Trophoblast cell (in vitro differentiated cells and primary cell): ENCODE measurements at regions not wholly inside any gene's neighbourhood (a gene's known extent, or its start where the extent isn't known, plus 50 kb on each side); places are given as distances from the start of the nearest gene placed in this dataset.

ENCODE experiments used
- DNase-seq, 2 donors: peaks; one replicate each; pipeline ENCODE4 v3.0.0-alpha.2; 2016
- H2AFZ ChIP-seq: 2 replicates; pipeline ENCODE4 v1.6.1; 2013; ENCODE audit warnings: low read length, moderate library complexity, mild to moderate bottlenecking; ENCODE audit not compliant: insufficient read depth, poor library complexity
- H2AK5ac ChIP-seq: 2 replicates; pipeline ENCODE4 v1.6.1; 2013; ENCODE audit warnings: mild to moderate bottlenecking, low read length
- H2BK120ac ChIP-seq: 2 replicates; pipeline ENCODE4 v1.6.1; 2013; ENCODE audit warnings: low read length, mild to moderate bottlenecking, moderate library complexity; ENCODE audit not compliant: insufficient read depth, poor library complexity
- H2BK12ac ChIP-seq: 2 replicates; pipeline ENCODE4 v1.6.1; 2013; ENCODE audit warnings: mild to moderate bottlenecking, low read length, moderate library complexity
- H2BK5ac ChIP-seq: 2 replicates; pipeline ENCODE4 v1.6.1; 2013; ENCODE audit warnings: low read length, low read depth, moderate library complexity, mild to moderate bottlenecking; ENCODE audit not compliant: poor library complexity
- H3K14ac ChIP-seq: 2 replicates; pipeline ENCODE4 v1.6.1; 2013; ENCODE audit warnings: mild to moderate bottlenecking, low read length
- H3K18ac ChIP-seq: 2 replicates; pipeline ENCODE4 v1.6.1; 2013; ENCODE audit warnings: mild to moderate bottlenecking, low read length
- H3K23ac ChIP-seq: 2 replicates; pipeline ENCODE4 v1.6.1; 2013; ENCODE audit warnings: low read length
- H3K27ac ChIP-seq: 2 replicates; pipeline ENCODE4 v1.5.1; 2013; ENCODE audit warnings: low read depth, mild to moderate bottlenecking, inconsistent platforms, low read length, moderate library complexity
- H3K27me3 ChIP-seq: 2 replicates; pipeline ENCODE4 v1.6.1; 2013; ENCODE audit warnings: inconsistent platforms, mild to moderate bottlenecking, low read length, moderate library complexity; ENCODE audit not compliant: insufficient read depth
- H3K36me3 ChIP-seq, 2 experiments: 1 replicate in 1 of 2; 2 replicates in 1 of 2; pipeline ENCODE4 v1.6.1; 2013; ENCODE audit warnings: low read length in 2 of 2, mild to moderate bottlenecking in 2 of 2, moderate library complexity in 1 of 2; ENCODE audit not compliant: insufficient read depth in 2 of 2, control insufficient read depth in 1 of 2
- H3K4ac ChIP-seq: 2 replicates; pipeline ENCODE4 v1.6.1; 2013; ENCODE audit warnings: low read depth, mild to moderate bottlenecking, low read length, moderate library complexity
- H3K4me1 ChIP-seq, 2 experiments: 1 replicate in 1 of 2; 2 replicates in 1 of 2; pipeline ENCODE4 v1.6.1; 2013; ENCODE audit warnings: low read length in 2 of 2, mild to moderate bottlenecking in 2 of 2, moderate library complexity in 1 of 2; ENCODE audit not compliant: insufficient read depth in 2 of 2, control insufficient read depth in 1 of 2
- H3K4me2 ChIP-seq: 2 replicates; pipeline ENCODE4 v1.6.1; 2013; ENCODE audit warnings: inconsistent platforms, mild to moderate bottlenecking, low read length, moderate library complexity
- H3K4me3 ChIP-seq: 2 replicates; pipeline ENCODE4 v1.5.1; 2013; ENCODE audit warnings: mild to moderate bottlenecking, low read depth, low read length, inconsistent platforms
- H3K79me1 ChIP-seq: one replicate; pipeline ENCODE4 v1.6.1; 2013; ENCODE audit warnings: low read length
- H3K79me2 ChIP-seq: 2 replicates; pipeline ENCODE4 v1.6.1; 2013; ENCODE audit warnings: low read length, mild to moderate bottlenecking; ENCODE audit not compliant: control insufficient read depth, insufficient read depth, poor library complexity
- H3K9ac ChIP-seq: 2 replicates; pipeline ENCODE4 v1.6.1; 2013; ENCODE audit warnings: mild to moderate bottlenecking, low read length
- H3K9me3 ChIP-seq: 2 replicates; pipeline ENCODE4 v1.6.1; 2013; ENCODE audit warnings: low read depth, mild to moderate bottlenecking, control low read depth, inconsistent platforms, low read length; ENCODE audit not compliant: insufficient read depth
- H4K12ac ChIP-seq: 2 replicates; pipeline ENCODE4 v1.6.1; 2013; ENCODE audit warnings: low read depth, mild to moderate bottlenecking, low read length, moderate library complexity
- H4K8ac ChIP-seq: 2 replicates; pipeline ENCODE4 v1.6.1; 2013; ENCODE audit warnings: low read depth, mild to moderate bottlenecking, low read length, moderate library complexity
- H4K91ac ChIP-seq: one replicate; pipeline ENCODE4 v1.6.1; 2013; ENCODE audit warnings: low read depth, mild to moderate bottlenecking, low read length, moderate library complexity
- WGBS: extraction: QIAGEN DNeasy Blood & Tissue Kit; methylation state at CpG from one replicate; pipeline ENCODE4 v1.1.7; 2013; ENCODE audit warnings: missing lambda C conversion rate; ENCODE audit not compliant: insufficient read length, insufficient coverage; ENCODE audit errors: extremely low coverage; 5-methylcytosine and 5-hydroxymethylcytosine counted together

- H3K79me2 ChIP-seq: no peaks in the 10 kb centered on the region
- no peaks in the 10 kb centered on the region for H3K4me1 ChIP-seq
- no peak overlapping the region for H3K27ac ChIP-seq
- no peak overlapping the region for H4K12ac ChIP-seq
- no peaks in the 10 kb centered on the region for H3K9me3 ChIP-seq
- H2BK12ac ChIP-seq: no peak overlapping the region
- H3K23ac ChIP-seq: no peak overlapping the region
- no peaks in the 10 kb centered on the region for H3K79me1 ChIP-seq
- no peak overlapping the region for H4K8ac ChIP-seq
- no peak overlapping the region for H3K4ac ChIP-seq
- H3K27me3 ChIP-seq: no peaks in the 10 kb centered on the region
- H2BK5ac ChIP-seq: no peak overlapping the region
- no CpG with 5 or more reads among the region's 11 CpGs for WGBS
- no peak overlapping the region for H2AFZ ChIP-seq
- no peak overlapping the region for H3K4me2 ChIP-seq
- H2BK120ac ChIP-seq: no peak overlapping the region
- no peak overlapping the region for H3K14ac ChIP-seq
- H2AK5ac ChIP-seq: no peak overlapping the region
- no peak overlapping the region for H3K18ac ChIP-seq
- no peak for DNase-seq
- H4K91ac ChIP-seq: no peak overlapping the region
- H3K36me3 ChIP-seq: no peaks in the 10 kb centered on the region
- H3K4me3 ChIP-seq: no peak overlapping the region
- H3K9ac ChIP-seq: no peak overlapping the region
Measured at GRCh38 chr5:2522372-2522771, 229.1 kb downstream of the IRX2 start.

DNA sequence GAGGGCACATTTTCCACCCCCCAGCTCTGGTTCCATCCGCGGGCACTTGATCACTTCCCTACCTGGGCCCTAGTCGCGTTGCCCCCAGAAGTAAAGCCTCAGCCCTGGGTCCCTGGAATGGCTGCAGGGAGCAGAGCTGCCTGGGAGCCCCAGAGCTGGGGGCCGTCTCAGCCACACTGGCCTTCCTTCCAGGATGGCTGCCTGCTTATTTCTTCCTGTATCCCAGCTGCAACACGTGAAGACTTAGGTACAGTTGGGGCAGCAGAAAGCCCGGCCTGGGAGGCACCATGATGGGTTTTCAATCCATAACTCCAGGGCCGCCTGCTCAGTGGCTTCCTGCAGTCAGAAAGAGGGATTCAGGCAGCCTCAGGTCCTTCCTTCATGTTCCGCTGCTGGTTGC lies 232.3 kb downstream of the IRX2 start:
- Histone ChIP-seq H3K23ac (no peak overlapping the region), H2AFZ (no peak overlapping the region), H4K8ac (no peak overlapping the region), H3K14ac (no peak overlapping the region), H4K12ac (no peak overlapping the region), H3K4ac (no peak overlapping the region), H3K27ac (no peak overlapping the region), H3K9me3 (no peaks in the 10 kb centered on the region), H3K79me1 (no peaks in the 10 kb centered on the region), H3K4me3 (no peak overlapping the region), H3K27me3 (no peaks in the 10 kb centered on the region), H2BK12ac (no peak overlapping the region), H3K79me2 (no peaks in the 10 kb centered on the region), H2AK5ac (no peak overlapping the region), H3K18ac (no peak overlapping the region), H3K36me3 (no peaks in the 10 kb centered on the region), H2BK120ac (no peak overlapping the region), H2BK5ac (no peak overlapping the region), H3K4me1 (no peaks in the 10 kb centered on the region), H3K4me2 (no peak overlapping the region), H4K91ac (no peak overlapping the region), H3K9ac (no peak overlapping the region)
- DNase-seq: no peak
- WGBS: no CpG with 5 or more reads among the region's 9 CpGs

GRCh38 chr5:2517451-2517850 lies 234.0 kb downstream of the IRX2 start:
- H3K4ac ChIP-seq: no peak overlapping the region
- no peak overlapping the region for H4K91ac ChIP-seq
- no peaks in the 10 kb centered on the region for H3K9me3 ChIP-seq
- no peak overlapping the region for H4K12ac ChIP-seq
- no peak overlapping the region for H3K23ac ChIP-seq
- H2BK5ac ChIP-seq: no peak overlapping the region
- no CpG with 5 or more reads among the region's 10 CpGs for WGBS
- H2AFZ ChIP-seq: no peak overlapping the region
- H3K14ac ChIP-seq: no peak overlapping the region
- H2AK5ac ChIP-seq: no peak overlapping the region
- no peak for DNase-seq
- H3K4me1 ChIP-seq: no peaks in the 10 kb centered on the region
- H2BK120ac ChIP-seq: no peak overlapping the region
- no peak overlapping the region for H2BK12ac ChIP-seq
- H3K9ac ChIP-seq: no peak overlapping the region
- no peak overlapping the region for H3K27ac ChIP-seq
- H3K4me2 ChIP-seq: no peak overlapping the region
- no peaks in the 10 kb centered on the region for H3K79me1 ChIP-seq
- H3K18ac ChIP-seq: no peak overlapping the region
- no peaks in the 10 kb centered on the region for H3K27me3 ChIP-seq
- H3K36me3 ChIP-seq: no peaks in the 10 kb centered on the region
- no peak overlapping the region for H4K8ac ChIP-seq
- H3K4me3 ChIP-seq: no peak overlapping the region
- H3K79me2 ChIP-seq: no peaks in the 10 kb centered on the region

- H3K27me3 ChIP-seq: no peaks in the 10 kb centered on the region
- no peak overlapping the region for H3K27ac ChIP-seq
- no peaks in the 10 kb centered on the region for H3K79me2 ChIP-seq
- no peak overlapping the region for H4K8ac ChIP-seq
- no peak overlapping the region for H3K23ac ChIP-seq
- H3K4me2 ChIP-seq: no peak overlapping the region
- no peak overlapping the region for H3K9ac ChIP-seq
- no peak overlapping the region for H3K4ac ChIP-seq
- no peak overlapping the region for H2BK12ac ChIP-seq
- H3K9me3 ChIP-seq: peaks cover 1% of the 10 kb centered on the region
- no peak overlapping the region for H2AFZ ChIP-seq
- H3K4me3 ChIP-seq: no peak overlapping the region
- H4K12ac ChIP-seq: no peak overlapping the region
- no peak overlapping the region for H2BK5ac ChIP-seq
- no peak overlapping the region for H3K14ac ChIP-seq
- H3K36me3 ChIP-seq: no peaks in the 10 kb centered on the region
- no peaks in the 10 kb centered on the region for H3K4me1 ChIP-seq
- WGBS: no CpG with 5 or more reads among the region's 32 CpGs
- no peak for DNase-seq
- no peaks in the 10 kb centered on the region for H3K79me1 ChIP-seq
- H2AK5ac ChIP-seq: no peak overlapping the region
- H4K91ac ChIP-seq: no peak overlapping the region
- no peak overlapping the region for H2BK120ac ChIP-seq
- H3K18ac ChIP-seq: no peak overlapping the region
Measured at GRCh38 chr5:2515180-2515764, 236.2 kb downstream of the IRX2 start.
